GM12878 (cell line): ENCODE measurements at regions not wholly inside any gene's neighbourhood (a gene's known extent, or its start where the extent isn't known, plus 50 kb on each side); places are given as distances from the start of the nearest gene placed in this dataset.

Source experiments
- ATAC-seq: fragments of 200-7000 bp; cut with Tn5 transposase; 3 replicates; pipeline ENCODE4 v1.9.1; 2020; ENCODE audit warnings: mild to moderate bottlenecking, moderate library complexity
- BruUV-seq: library from RNA; stranded (reverse); fragments of 400-500 nt; replicated peaks from 2 replicates; lab custom pipeline; 2021; lab: Mats Ljungman, UMichigan
- CTCF ChIA-PET: fragments of 300-600 bp; sonication (Branson Sonifier 250); formaldehyde crosslinking; extraction: SDS; loops from one replicate; lab custom pipeline; 2021; ENCODE audit warnings: inconsistent platforms; lab: Yijun Ruan, JAX
- POLR2A ChIA-PET: fragments of 350-600 bp; formaldehyde crosslinking; extraction: SDS; loops from one replicate; lab custom pipeline; 2021; ENCODE audit warnings: inconsistent platforms; lab: Charles Lee
- RAD21 ChIA-PET: fragments of 300-600 bp; sonication (Branson Sonifier 250); formaldehyde crosslinking; loops from one replicate; lab custom pipeline; 2023; ENCODE audit warnings: antibody characterized with exemption; ENCODE audit not compliant: unreplicated experiment; lab: Charles Lee
- SMC1A ChIA-PET: fragments of 300-600 bp; sonication (Branson Sonifier 250); formaldehyde crosslinking; loops from one replicate; lab custom pipeline; 2023; ENCODE audit not compliant: unreplicated experiment, uncharacterized antibody; lab: Charles Lee
- DNase-seq: peaks from one replicate; pipeline ENCODE4 v3.0.0-alpha.2; 2011; ENCODE audit warnings: low read depth, low spot score
- FAIRE-seq: peaks from 3 replicates; lab custom pipeline; 2011; peaks lifted over from hg19 to GRCh38; lab: Jason Lieb, UNC
- H2AFZ ChIP-seq: 2 replicates; pipeline ENCODE4 v1.6.0; 2011; ENCODE audit warnings: low read depth, low read length, control low read depth; ENCODE audit not compliant: control insufficient read depth
- H3K27ac ChIP-seq: 2 replicates; pipeline ENCODE4 v1.5.1; 2011; ENCODE audit warnings: control low read depth; ENCODE audit not compliant: control insufficient read depth, insufficient read depth
- H3K27me3 ChIP-seq, 2 experiments: replicated peaks in 1 of 2; 2 replicates each; pipeline versions ENCODE4 v1.6.0 to v1.6.1; 2011; ENCODE audit warnings: low read length in 1 of 2; ENCODE audit not compliant: control insufficient read depth in 2 of 2, insufficient read depth in 2 of 2
- H3K36me3 ChIP-seq, 2 experiments: 2 replicates each; pipeline ENCODE4 v1.5.1; 2011; ENCODE audit warnings: low read length in 1 of 2; ENCODE audit not compliant: control insufficient read depth in 2 of 2, insufficient read depth in 2 of 2
- H3K4me1 ChIP-seq: 2 replicates; pipeline ENCODE4 v1.6.1; 2011; ENCODE audit warnings: mild to moderate bottlenecking, low read length, moderate library complexity, mixed read lengths; ENCODE audit not compliant: control insufficient read depth, insufficient read depth
- H3K4me2 ChIP-seq: 2 replicates; pipeline ENCODE4 v1.6.0; 2011; ENCODE audit warnings: control low read depth; ENCODE audit not compliant: control insufficient read depth, insufficient read depth
- H3K4me3 ChIP-seq: fragments of 200-600 bp; sonication (generic); 2 replicates; pipeline ENCODE4 v1.5.1; 2016
- H3K79me2 ChIP-seq: 2 replicates; pipeline ENCODE4 v1.6.0; 2011; ENCODE audit warnings: low read length; ENCODE audit not compliant: control insufficient read depth, insufficient read depth
- H3K9ac ChIP-seq: 2 replicates; pipeline ENCODE4 v1.8.0; 2011; ENCODE audit warnings: low read length, control low read depth, mixed read lengths; ENCODE audit not compliant: control insufficient read depth, insufficient read depth
- H3K9me3 ChIP-seq: replicated peaks from 3 replicates; pipeline ENCODE4 v1.5.1; 2011; ENCODE audit warnings: mild to moderate bottlenecking, low read length; ENCODE audit not compliant: control insufficient read depth, insufficient read depth
- H4K20me1 ChIP-seq: 2 replicates; pipeline ENCODE4 v1.6.0; 2011; ENCODE audit not compliant: control insufficient read depth, insufficient read depth
- BACH1 ChIP-seq: fragments of 450-650 bp; IDR thresholded peaks from 2 replicates; pipeline ENCODE4 v1.6.1; 2017; ENCODE audit warnings: mild to moderate bottlenecking, borderline replicate concordance
- CREB1 ChIP-seq: IDR thresholded peaks from 2 replicates; pipeline ENCODE4 v1.6.1; 2012; ENCODE audit warnings: low read depth, mild to moderate bottlenecking, inconsistent platforms
- EED ChIP-seq: sonication (generic); IDR thresholded peaks from 2 replicates; pipeline ENCODE4 v1.6.1; 2016; ENCODE audit warnings: antibody characterized with exemption, low read depth
- EGR1 ChIP-seq, 2 experiments: IDR thresholded peaks; 1 replicate in 1 of 2; 2 replicates in 1 of 2; pipeline ENCODE4 v1.6.1; 2011 to 2012; ENCODE audit warnings: low read depth in 2 of 2, low read length in 2 of 2, borderline replicate concordance in 1 of 2, mild to moderate bottlenecking in 1 of 2, moderate library complexity in 1 of 2
- ETV6 ChIP-seq, 2 experiments: fragments of 450-650 bp in 1 of 2; IDR thresholded peaks in 1 of 2; conservative IDR thresholded peaks in 1 of 2; 2 replicates each; pipeline ENCODE4 v1.6.1; 2014; ENCODE audit warnings: antibody characterized with exemption in 1 of 2, borderline replicate concordance in 1 of 2, low read depth in 1 of 2, mild to moderate bottlenecking in 1 of 2, moderate library complexity in 1 of 2
- FOXK2 ChIP-seq: fragments of 450-650 bp; IDR thresholded peaks from 2 replicates; pipeline ENCODE4 v1.6.1; 2017; ENCODE audit warnings: mild to moderate bottlenecking, moderate library complexity
- NRF1 ChIP-seq: conservative IDR thresholded peaks from 2 replicates; pipeline ENCODE4 v1.6.1; 2011; ENCODE audit warnings: mild to moderate bottlenecking, low read depth, low read length, improper control_type of control experiment
- PAX8 ChIP-seq: fragments of 450-650 bp; IDR thresholded peaks from 2 replicates; pipeline ENCODE4 v1.6.1; 2017; ENCODE audit warnings: mild to moderate bottlenecking, moderate library complexity
- RBBP5 ChIP-seq: fragments of 200-600 bp; sonication (generic); conservative IDR thresholded peaks from 2 replicates; pipeline ENCODE4 v1.6.1; 2016
- SP1 ChIP-seq: IDR thresholded peaks from one replicate; pipeline ENCODE4 v1.6.1; 2011; ENCODE audit warnings: low read depth, low read length
- STAT1 ChIP-seq: fragments of 450-650 bp; conservative IDR thresholded peaks from 2 replicates; pipeline ENCODE4 v1.6.1; 2014; ENCODE audit warnings: antibody characterized with exemption, mild to moderate bottlenecking
- TBL1XR1 ChIP-seq: IDR thresholded peaks from 2 replicates; pipeline ENCODE4 v1.6.1; 2012; ENCODE audit warnings: low read depth, low read length, improper control_type of control experiment
- WGBS: methylation state at CpG from one replicate; pipeline ENCODE4 v1.1.6; 2016; ENCODE audit warnings: low lambda C conversion rate; ENCODE audit not compliant: insufficient replicate concordance, insufficient coverage; ENCODE audit errors: missing lambda C conversion rate; 5-methylcytosine and 5-hydroxymethylcytosine counted together
- in situ Hi-C: fragments of 300-500 bp; cut with MboI; formaldehyde crosslinking; loops from 9 replicates; pipeline ENCODE4 v1.14.3; 2018; ENCODE audit warnings: mixed read lengths
- intact Hi-C: fragments of 100-400 bp; cut with micrococcal nuclease; formaldehyde crosslinking; loops from one replicate; pipeline ENCODE4 v1.14.2; 2022; ENCODE audit not compliant: unreplicated experiment
- TF ChIP-seq, protein P1 (sequence below): fragments of 450-650 bp; IDR thresholded peaks from 2 replicates; pipeline ENCODE4 v1.6.1; 2016; ENCODE audit warnings: mild to moderate bottlenecking
- TF ChIP-seq, protein P2 (sequence below): IDR thresholded peaks from 2 replicates; pipeline ENCODE4 v1.6.1; 2011; ENCODE audit warnings: low read depth, low read length, improper control_type of control experiment, borderline replicate concordance
- TF ChIP-seq, protein P3 (sequence below): fragments of 450-650 bp; formaldehyde crosslinking; IDR thresholded peaks from 2 replicates; pipeline ENCODE4 v1.5.0; 2022; ENCODE audit warnings: mild to moderate bottlenecking, missing genetic modification characterization
- TF ChIP-seq, protein P4 (sequence below): IDR thresholded peaks from 2 replicates; pipeline ENCODE4 v1.6.1; 2011; ENCODE audit warnings: mild to moderate bottlenecking, low read depth, low read length, moderate library complexity; ENCODE audit not compliant: insufficient replicate concordance

DNA sequence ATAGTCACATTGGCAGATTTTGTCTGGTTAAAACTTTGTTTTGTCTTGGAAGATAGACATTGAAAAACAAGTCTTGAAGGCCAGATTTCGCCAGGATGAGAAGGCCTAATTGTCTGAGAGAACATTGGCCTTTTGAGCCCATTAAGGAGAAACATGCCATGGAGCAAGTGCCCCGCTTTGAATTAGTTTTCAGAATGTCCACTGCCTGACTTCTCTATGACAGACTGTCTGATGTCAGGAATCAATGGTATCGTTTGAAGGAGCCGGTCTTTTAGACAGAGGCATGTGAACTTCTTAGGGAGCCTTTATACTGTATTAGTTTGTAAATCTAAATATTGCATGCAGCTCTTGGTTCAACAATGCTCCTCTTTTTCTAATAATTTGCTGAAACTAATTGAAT lies 155.9 kb downstream of the DLEU7 start:
- Histone ChIP-seq H3K79me2 (no peaks in the 10 kb centered on the region), H3K4me1 (peaks cover 6% of the 10 kb centered on the region), H2AFZ (no peak overlapping the region), H3K27ac (no peak overlapping the region), H3K4me3 (no peak overlapping the region), H3K9me3 (no peaks in the 10 kb centered on the region), H3K9ac (no peak overlapping the region), H3K4me2 (no peak overlapping the region), H4K20me1 (no peaks in the 10 kb centered on the region), H3K36me3 (no peaks in the 10 kb centered on the region), H3K27me3 (no peaks in the 10 kb centered on the region)
- CTCF ChIA-PET: interaction anchor here (1.4 kb wide), 1 partner anchor 9 kb away, joined by 3 read pairs; no protein-coding TSS in a partner anchor
- DNase-seq (no peak), FAIRE-seq (no peak), ATAC-seq (no peak)
- POLR2A ChIA-PET: no interaction called here
- in situ Hi-C loops: no loop called here
- BruUV-seq: no TSS peak
- intact Hi-C loops: no loop called here
- 48% methylated on average over 4 of the region's 4 CpGs for WGBS
- RAD21 ChIA-PET: interaction anchor here (1.0 kb wide), 1 partner anchor 11 kb away, joined by 3 read pairs; no protein-coding TSS in a partner anchor
- SMC1A ChIA-PET: no interaction called here
- TF ChIP-seq, protein P1, sequence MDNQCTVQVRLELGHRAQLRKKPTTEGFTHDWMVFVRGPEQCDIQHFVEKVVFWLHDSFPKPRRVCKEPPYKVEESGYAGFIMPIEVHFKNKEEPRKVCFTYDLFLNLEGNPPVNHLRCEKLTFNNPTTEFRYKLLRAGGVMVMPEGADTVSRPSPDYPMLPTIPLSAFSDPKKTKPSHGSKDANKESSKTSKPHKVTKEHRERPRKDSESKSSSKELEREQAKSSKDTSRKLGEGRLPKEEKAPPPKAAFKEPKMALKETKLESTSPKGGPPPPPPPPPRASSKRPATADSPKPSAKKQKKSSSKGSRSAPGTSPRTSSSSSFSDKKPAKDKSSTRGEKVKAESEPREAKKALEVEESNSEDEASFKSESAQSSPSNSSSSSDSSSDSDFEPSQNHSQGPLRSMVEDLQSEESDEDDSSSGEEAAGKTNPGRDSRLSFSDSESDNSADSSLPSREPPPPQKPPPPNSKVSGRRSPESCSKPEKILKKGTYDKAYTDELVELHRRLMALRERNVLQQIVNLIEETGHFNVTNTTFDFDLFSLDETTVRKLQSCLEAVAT: no peak
- TF ChIP-seq SP1: no peak
- TF ChIP-seq CREB1: no peak
- no peak for TF ChIP-seq PAX8
- TF ChIP-seq BACH1: no peak
- no peak for TF ChIP-seq TBL1XR1
- no peak for TF ChIP-seq NRF1
- no peak for TF ChIP-seq FOXK2
- TF ChIP-seq STAT1: no peak
- no peak for TF ChIP-seq EED
- TF ChIP-seq, protein P2, sequence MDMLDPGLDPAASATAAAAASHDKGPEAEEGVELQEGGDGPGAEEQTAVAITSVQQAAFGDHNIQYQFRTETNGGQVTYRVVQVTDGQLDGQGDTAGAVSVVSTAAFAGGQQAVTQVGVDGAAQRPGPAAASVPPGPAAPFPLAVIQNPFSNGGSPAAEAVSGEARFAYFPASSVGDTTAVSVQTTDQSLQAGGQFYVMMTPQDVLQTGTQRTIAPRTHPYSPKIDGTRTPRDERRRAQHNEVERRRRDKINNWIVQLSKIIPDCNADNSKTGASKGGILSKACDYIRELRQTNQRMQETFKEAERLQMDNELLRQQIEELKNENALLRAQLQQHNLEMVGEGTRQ: no peak
- TF ChIP-seq ETV6 (conservative IDR thresholded peaks at IDR 0.05 in 1 of 2, IDR thresholded peaks at IDR 0.05 in 1 of 2; ENCODE audit: borderline replicate concordance in 1 of 2, low read depth in 1 of 2): no peak
- TF ChIP-seq, protein P3, sequence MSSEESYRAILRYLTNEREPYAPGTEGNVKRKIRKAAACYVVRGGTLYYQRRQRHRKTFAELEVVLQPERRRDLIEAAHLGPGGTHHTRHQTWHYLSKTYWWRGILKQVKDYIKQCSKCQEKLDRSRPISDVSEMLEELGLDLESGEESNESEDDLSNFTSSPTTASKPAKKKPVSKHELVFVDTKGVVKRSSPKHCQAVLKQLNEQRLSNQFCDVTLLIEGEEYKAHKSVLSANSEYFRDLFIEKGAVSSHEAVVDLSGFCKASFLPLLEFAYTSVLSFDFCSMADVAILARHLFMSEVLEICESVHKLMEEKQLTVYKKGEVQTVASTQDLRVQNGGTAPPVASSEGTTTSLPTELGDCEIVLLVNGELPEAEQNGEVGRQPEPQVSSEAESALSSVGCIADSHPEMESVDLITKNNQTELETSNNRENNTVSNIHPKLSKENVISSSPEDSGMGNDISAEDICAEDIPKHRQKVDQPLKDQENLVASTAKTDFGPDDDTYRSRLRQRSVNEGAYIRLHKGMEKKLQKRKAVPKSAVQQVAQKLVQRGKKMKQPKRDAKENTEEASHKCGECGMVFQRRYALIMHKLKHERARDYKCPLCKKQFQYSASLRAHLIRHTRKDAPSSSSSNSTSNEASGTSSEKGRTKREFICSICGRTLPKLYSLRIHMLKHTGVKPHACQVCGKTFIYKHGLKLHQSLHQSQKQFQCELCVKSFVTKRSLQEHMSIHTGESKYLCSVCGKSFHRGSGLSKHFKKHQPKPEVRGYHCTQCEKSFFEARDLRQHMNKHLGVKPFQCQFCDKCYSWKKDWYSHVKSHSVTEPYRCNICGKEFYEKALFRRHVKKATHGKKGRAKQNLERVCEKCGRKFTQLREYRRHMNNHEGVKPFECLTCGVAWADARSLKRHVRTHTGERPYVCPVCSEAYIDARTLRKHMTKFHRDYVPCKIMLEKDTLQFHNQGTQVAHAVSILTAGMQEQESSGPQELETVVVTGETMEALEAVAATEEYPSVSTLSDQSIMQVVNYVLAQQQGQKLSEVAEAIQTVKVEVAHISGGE (CRISPR knock-in tag): no peak
- no peak for TF ChIP-seq RBBP5
- TF ChIP-seq EGR1 (IDR thresholded peaks at IDR 0.05; ENCODE audit: borderline replicate concordance in 1 of 2, low read depth in 2 of 2, low read length in 2 of 2): no peak
- TF ChIP-seq, protein P4, sequence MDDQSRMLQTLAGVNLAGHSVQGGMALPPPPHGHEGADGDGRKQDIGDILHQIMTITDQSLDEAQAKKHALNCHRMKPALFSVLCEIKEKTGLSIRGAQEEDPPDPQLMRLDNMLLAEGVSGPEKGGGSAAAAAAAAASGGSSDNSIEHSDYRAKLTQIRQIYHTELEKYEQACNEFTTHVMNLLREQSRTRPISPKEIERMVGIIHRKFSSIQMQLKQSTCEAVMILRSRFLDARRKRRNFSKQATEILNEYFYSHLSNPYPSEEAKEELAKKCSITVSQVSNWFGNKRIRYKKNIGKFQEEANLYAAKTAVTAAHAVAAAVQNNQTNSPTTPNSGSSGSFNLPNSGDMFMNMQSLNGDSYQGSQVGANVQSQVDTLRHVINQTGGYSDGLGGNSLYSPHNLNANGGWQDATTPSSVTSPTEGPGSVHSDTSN: no peak
